CD4-positive, alpha-beta T cell (primary cell): ENCODE measurements at regions not wholly inside any gene's neighbourhood (a gene's known extent, or its start where the extent isn't known, plus 50 kb on each side); places are given as distances from the start of the nearest gene placed in this dataset.

Source experiments
- ATAC-seq: fragments of 200-7000 bp; cut with Tn5 transposase; one replicate; pipeline ENCODE4 v1.10.0; 2022; ENCODE audit warnings: mild to moderate bottlenecking; ENCODE audit not compliant: poor library complexity
- CTCF ChIA-PET: fragments of 350-600 bp; sonication (Branson Sonifier 250); formaldehyde crosslinking; loops from one replicate; lab custom pipeline; 2021; ENCODE audit warnings: antibody characterized with exemption, inconsistent platforms; lab: Charles Lee
- POLR2A ChIA-PET: fragments of 350-600 bp; sonication (Branson Sonifier 250); formaldehyde crosslinking; loops from one replicate; lab custom pipeline; 2021; ENCODE audit warnings: antibody characterized with exemption, inconsistent platforms; lab: Charles Lee
- DNase-seq, 14 experiments: peaks; one replicate each; pipeline ENCODE4 v3.0.0-alpha.2; 2013 to 2020; ENCODE audit warnings: mixed read lengths in 2 of 14
- H3K27ac ChIP-seq, 2 donors: one replicate each; pipeline versions ENCODE4 v1.5.1 to v1.7.0; 2013; ENCODE audit warnings: low read length in 2 of 2, low read depth in 1 of 2, mild to moderate bottlenecking in 1 of 2
- H3K27me3 ChIP-seq, 2 experiments: 1 replicate in 1 of 2; 2 replicates in 1 of 2; pipeline versions ENCODE4 v1.6.1 to v1.7.0; 2013; ENCODE audit warnings: low read length in 2 of 2, control low read depth in 1 of 2, mild to moderate bottlenecking in 1 of 2, moderate library complexity in 1 of 2; ENCODE audit not compliant: insufficient read depth in 2 of 2, control insufficient read depth in 1 of 2
- H3K36me3 ChIP-seq: one replicate; pipeline ENCODE4 v1.6.1; 2013; ENCODE audit warnings: low read length, control low read depth; ENCODE audit not compliant: insufficient read depth
- H3K4me1 ChIP-seq: one replicate; pipeline ENCODE4 v1.6.1; 2013; ENCODE audit warnings: low read length, control low read depth; ENCODE audit not compliant: insufficient read depth
- H3K4me3 ChIP-seq: one replicate; pipeline ENCODE4 v1.5.1; 2013; ENCODE audit warnings: mild to moderate bottlenecking, low read length, moderate library complexity
- H3K9me3 ChIP-seq, 2 experiments: 1 replicate in 1 of 2; 2 replicates in 1 of 2; pipeline versions ENCODE4 v1.6.1 to v1.7.0; 2013; ENCODE audit warnings: low read length in 2 of 2, mild to moderate bottlenecking in 2 of 2, control low read depth in 1 of 2, moderate library complexity in 1 of 2; ENCODE audit not compliant: control insufficient read depth in 1 of 2, insufficient read depth in 1 of 2
- H3K27ac Mint-ChIP-seq: one replicate; pipeline ENCODE4 v1.8.0; 2020; ENCODE audit warnings: mixed read lengths
- H3K27me3 Mint-ChIP-seq: one replicate; pipeline ENCODE4 v1.8.0; 2021; ENCODE audit warnings: mixed read lengths
- H3K36me3 Mint-ChIP-seq: one replicate; pipeline ENCODE4 v1.8.0; 2021; ENCODE audit warnings: low read depth, mixed read lengths
- H3K4me1 Mint-ChIP-seq: one replicate; pipeline ENCODE4 v1.8.0; 2021; ENCODE audit warnings: low read depth, mixed read lengths
- H3K4me3 Mint-ChIP-seq: one replicate; pipeline ENCODE4 v1.8.0; 2020; ENCODE audit warnings: mild to moderate bottlenecking, mixed read lengths
- H3K9me3 Mint-ChIP-seq: one replicate; pipeline ENCODE4 v1.8.0; 2020; ENCODE audit warnings: mixed read lengths
- CTCF ChIP-seq: fragments of 200-600 bp; IDR thresholded peaks from one replicate; pipeline ENCODE4 v1.8.0; 2022; ENCODE audit warnings: antibody characterized with exemption, mild to moderate bottlenecking
- intact Hi-C, 2 experiments: fragments of 100-400 bp; cut with DNase I in 1 of 2; cut with micrococcal nuclease in 1 of 2; formaldehyde crosslinking; loops; one replicate each; pipeline versions ENCODE4 v1.15.1 to v1.9.0; 2023 to 2025; cut with DNase I, micrococcal nuclease

- Mint-ChIP-seq H3K36me3 (no peaks in the 10 kb centered on the region), H3K27me3 (peaks cover 17% of the 10 kb centered on the region), H3K9me3 (no peaks in the 10 kb centered on the region), H3K4me3 (no peak overlapping the region), H3K27ac (no peak overlapping the region), H3K4me1 (no peaks in the 10 kb centered on the region)
- no peak for ATAC-seq
- ChIA-PET CTCF (no interaction called here), POLR2A (no interaction called here)
- TF ChIP-seq CTCF: no peak
- no peak for DNase-seq
- no peak overlapping the region for H3K4me3 ChIP-seq
- no peak overlapping the region for H3K27ac ChIP-seq
- H3K4me1 ChIP-seq: no peaks in the 10 kb centered on the region
- intact Hi-C loops: no loop called here
- H3K9me3 ChIP-seq: no peaks in the 10 kb centered on the region
- H3K27me3 ChIP-seq: peaks cover 0 to 3% of the 10 kb centered on the region in 2 experiments
- H3K36me3 ChIP-seq: no peaks in the 10 kb centered on the region
Observed at GRCh38 chr9:18233311-18233710, 240.6 kb upstream of the ADAMTSL1 start.

GRCh38 chr9:18233776-18234445, 240.0 kb upstream of the ADAMTSL1 start:
- ChIA-PET POLR2A (no interaction called here), CTCF (no interaction called here)
- Mint-ChIP-seq H3K4me1 (no peaks in the 10 kb centered on the region), H3K9me3 (no peaks in the 10 kb centered on the region), H3K27ac (no peak overlapping the region), H3K27me3 (peaks cover 22% of the 10 kb centered on the region), H3K36me3 (no peaks in the 10 kb centered on the region), H3K4me3 (no peak overlapping the region)
- H3K36me3 ChIP-seq: no peaks in the 10 kb centered on the region
- H3K27me3 ChIP-seq: peaks cover 0 to 3% of the 10 kb centered on the region in 2 experiments
- H3K9me3 ChIP-seq: no peaks in the 10 kb centered on the region
- DNase-seq (no peak), ATAC-seq (no peak)
- no peak overlapping the region for H3K4me3 ChIP-seq
- no peaks in the 10 kb centered on the region for H3K4me1 ChIP-seq
- no peak for TF ChIP-seq CTCF
- no peak overlapping the region for H3K27ac ChIP-seq
- intact Hi-C loops: no loop called here

- Histone ChIP-seq H3K27me3 (no peaks in the 10 kb centered on the region), H3K27ac (no peak overlapping the region), H3K36me3 (no peaks in the 10 kb centered on the region), H3K4me1 (no peaks in the 10 kb centered on the region), H3K9me3 (no peaks in the 10 kb centered on the region), H3K4me3 (no peak overlapping the region)
- ATAC-seq (no peak), DNase-seq (no peak)
- H3K4me1 Mint-ChIP-seq: no peaks in the 10 kb centered on the region
- intact Hi-C loops: no loop called here
- no peaks in the 10 kb centered on the region for H3K9me3 Mint-ChIP-seq
- ChIA-PET POLR2A (no interaction called here), CTCF (no interaction called here)
- H3K4me3 Mint-ChIP-seq: no peak overlapping the region
- peaks cover 22% of the 10 kb centered on the region for H3K27me3 Mint-ChIP-seq
- no peak overlapping the region for H3K27ac Mint-ChIP-seq
- H3K36me3 Mint-ChIP-seq: no peaks in the 10 kb centered on the region
- no peak for TF ChIP-seq CTCF
Observed at GRCh38 chr9:18235181-18235908, 238.6 kb upstream of the ADAMTSL1 start.
